ENCODE measurements at regions not wholly inside any gene's neighbourhood (a gene's known extent, or its start where the extent isn't known, plus 50 kb on each side); places are given as distances from the start of the nearest gene placed in this dataset.
A peak's percentile ranks its signal among the peaks of the same experiment; 100 is the strongest.

DNA sequence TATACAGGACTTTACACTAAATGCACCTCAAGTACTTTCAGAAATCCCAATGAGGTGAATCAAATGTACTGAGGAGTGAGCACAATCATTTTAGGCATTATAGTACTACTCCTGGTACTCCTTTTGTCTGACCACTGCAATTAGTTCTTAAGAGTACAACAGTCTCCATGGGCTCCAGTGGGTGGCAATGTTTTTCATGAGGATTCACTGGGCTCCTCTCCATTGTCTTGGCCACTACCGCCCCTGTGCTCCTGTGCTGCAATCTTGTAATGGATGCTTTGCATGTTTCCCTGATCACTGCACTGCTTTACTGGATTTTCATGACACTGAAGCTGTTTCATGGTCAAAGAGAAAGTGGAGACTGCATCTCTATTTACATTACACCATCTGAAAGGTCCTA is 268.5 kb upstream of the ZSWIM2 start:
- H3K4me3 ChIP-seq, result no peak overlapping the region
- peaks cover 0 to 6% (median 0%) of the 10 kb centered on the region in 9 donors for H3K4me1 ChIP-seq
- no peaks in the 10 kb centered on the region for H3K9me3 ChIP-seq
- TF ChIP-seq, protein P1, sequence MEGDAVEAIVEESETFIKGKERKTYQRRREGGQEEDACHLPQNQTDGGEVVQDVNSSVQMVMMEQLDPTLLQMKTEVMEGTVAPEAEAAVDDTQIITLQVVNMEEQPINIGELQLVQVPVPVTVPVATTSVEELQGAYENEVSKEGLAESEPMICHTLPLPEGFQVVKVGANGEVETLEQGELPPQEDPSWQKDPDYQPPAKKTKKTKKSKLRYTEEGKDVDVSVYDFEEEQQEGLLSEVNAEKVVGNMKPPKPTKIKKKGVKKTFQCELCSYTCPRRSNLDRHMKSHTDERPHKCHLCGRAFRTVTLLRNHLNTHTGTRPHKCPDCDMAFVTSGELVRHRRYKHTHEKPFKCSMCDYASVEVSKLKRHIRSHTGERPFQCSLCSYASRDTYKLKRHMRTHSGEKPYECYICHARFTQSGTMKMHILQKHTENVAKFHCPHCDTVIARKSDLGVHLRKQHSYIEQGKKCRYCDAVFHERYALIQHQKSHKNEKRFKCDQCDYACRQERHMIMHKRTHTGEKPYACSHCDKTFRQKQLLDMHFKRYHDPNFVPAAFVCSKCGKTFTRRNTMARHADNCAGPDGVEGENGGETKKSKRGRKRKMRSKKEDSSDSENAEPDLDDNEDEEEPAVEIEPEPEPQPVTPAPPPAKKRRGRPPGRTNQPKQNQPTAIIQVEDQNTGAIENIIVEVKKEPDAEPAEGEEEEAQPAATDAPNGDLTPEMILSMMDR (IDR thresholded peaks at IDR 0.05), result no peak
- 67 to 85% methylated on average over 1 of the region's 1 CpG for WGBS, 2 donors
- H3K27ac ChIP-seq, result no peak overlapping the region
- no peaks in the 10 kb centered on the region for H3K36me3 ChIP-seq
- intact Hi-C loops (cut with DNase I), result no loop called here
- no peaks in the 10 kb centered on the region for H3K27me3 ChIP-seq
- DNase-seq, result no peak
- no peak for ATAC-seq

DNA sequence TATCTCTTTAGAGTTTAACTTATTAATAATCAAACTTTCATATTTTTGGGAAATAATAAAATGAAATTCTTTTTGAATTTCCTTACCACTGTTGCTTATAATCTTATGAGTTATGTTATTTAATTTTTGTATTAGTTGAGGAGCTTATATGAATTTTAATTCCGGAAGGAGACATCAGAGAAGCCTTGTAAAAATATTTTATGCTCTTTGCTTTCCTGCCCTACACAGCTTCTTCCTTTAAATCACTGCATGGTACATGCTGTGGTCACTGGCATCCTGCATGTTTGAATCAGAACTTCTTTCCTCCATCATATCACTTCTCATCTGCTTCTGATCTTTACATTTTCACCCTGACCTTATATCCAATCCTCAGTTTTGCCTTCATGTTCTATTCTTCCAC is 266.7 kb upstream of the ZSWIM2 start:
- no peak for DNase-seq
- 89 to 94% methylated on average over 1 of the region's 1 CpG for WGBS, 2 donors
- intact Hi-C loops (cut with DNase I), result no loop called here
- H3K27me3 ChIP-seq, result no peaks in the 10 kb centered on the region
- peaks cover 0 to 6% (median 0%) of the 10 kb centered on the region in 9 donors for H3K4me1 ChIP-seq
- no peak overlapping the region for H3K4me3 ChIP-seq
- H3K9me3 ChIP-seq, result no peaks in the 10 kb centered on the region
- H3K27ac ChIP-seq, result no peak overlapping the region
- ATAC-seq, result no peak
- TF ChIP-seq, protein P1 (IDR thresholded peaks at IDR 0.05), result no peak
- no peaks in the 10 kb centered on the region for H3K36me3 ChIP-seq

DNA sequence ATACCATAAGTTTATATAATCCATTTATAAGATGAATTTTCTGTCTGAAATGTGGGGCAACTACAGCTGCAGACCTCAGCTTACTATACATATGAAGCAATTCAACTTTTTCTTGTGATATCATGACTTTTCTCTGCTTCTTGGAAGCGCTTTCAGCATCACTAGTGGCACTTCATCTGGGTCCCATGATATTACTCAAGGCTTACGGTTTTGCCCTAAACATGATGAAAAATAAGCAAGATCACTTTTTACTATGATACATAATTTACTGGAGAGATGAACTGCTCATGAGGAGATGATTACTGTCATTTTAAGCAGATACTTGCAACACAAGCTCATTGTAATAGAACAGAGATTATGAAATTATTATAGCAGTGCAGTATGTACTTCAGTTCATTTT is 258.0 kb upstream of the ZSWIM2 start:
- TF ChIP-seq, protein P1 (IDR thresholded peaks at IDR 0.05), result no peak
- H3K27me3 ChIP-seq, result no peaks in the 10 kb centered on the region
- H3K36me3 ChIP-seq, result no peaks in the 10 kb centered on the region
- H3K9me3 ChIP-seq, result no peaks in the 10 kb centered on the region
- DNase-seq, result no peak
- no peaks in the 10 kb centered on the region for H3K4me1 ChIP-seq
- intact Hi-C loops (cut with DNase I), result no loop called here
- no peak for ATAC-seq
- H3K4me3 ChIP-seq, result no peak overlapping the region
- H3K27ac ChIP-seq, result no peak overlapping the region
- 83 to 87% methylated on average over 2 of the region's 2 CpGs for WGBS, 2 donors

DNA sequence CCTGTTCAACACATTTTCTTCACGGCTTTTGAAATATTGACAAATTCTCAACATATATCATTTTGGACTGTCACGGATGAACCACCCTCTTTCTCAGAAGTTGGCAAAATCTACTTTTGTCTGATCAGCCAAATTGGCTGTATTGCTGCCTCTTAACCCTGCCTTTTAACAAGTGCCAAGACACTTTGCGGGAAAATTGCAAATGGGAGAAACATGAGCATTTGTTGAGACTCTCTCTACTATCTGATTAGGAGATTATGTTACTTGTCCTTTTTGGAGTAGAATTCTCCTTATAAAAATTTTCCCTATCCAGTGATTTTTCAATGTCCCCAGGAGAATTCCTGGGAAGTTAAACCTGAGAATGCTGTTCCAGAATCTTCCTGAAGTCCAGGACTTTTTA is 256.2 kb upstream of the ZSWIM2 start:
- H3K27ac ChIP-seq, result no peak overlapping the region
- peaks cover 0 to 9% (median 0%) of the 10 kb centered on the region in 11 donors for H3K9me3 ChIP-seq
- DNase-seq (no peak), ATAC-seq (no peak)
- intact Hi-C loops (cut with DNase I), result no loop called here
- H3K4me1 ChIP-seq, result no peaks in the 10 kb centered on the region
- H3K27me3 ChIP-seq, result no peaks in the 10 kb centered on the region
- 77 to 84% methylated on average over 3 of the region's 3 CpGs for WGBS, 2 donors
- H3K36me3 ChIP-seq, result no peaks in the 10 kb centered on the region
- no peak overlapping the region for H3K4me3 ChIP-seq
- TF ChIP-seq, protein P1 (IDR thresholded peaks at IDR 0.05), result no peak

DNA sequence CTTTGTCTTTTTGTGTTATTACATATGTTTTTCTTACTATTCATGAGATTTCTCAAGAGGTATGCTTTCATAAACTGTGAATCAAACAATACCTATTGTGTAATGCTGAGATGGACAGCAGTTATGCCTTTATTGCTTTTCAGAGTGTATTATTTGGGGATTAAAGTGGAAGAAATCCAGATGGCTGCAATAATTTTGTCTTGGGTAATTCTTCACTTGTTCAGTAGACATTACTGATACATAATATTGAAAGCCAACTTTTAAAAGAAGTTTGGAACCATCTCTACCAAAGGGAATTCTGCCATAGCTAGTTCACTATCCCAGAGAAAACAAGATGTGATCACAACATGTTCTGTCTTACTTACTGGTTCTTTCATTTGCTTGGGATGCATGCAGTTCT is 253.4 kb upstream of the ZSWIM2 start:
- ATAC-seq (peak in 4 of 8 donors; percentile 27 to 76 (median 52)), DNase-seq (no peak)
- H3K27me3 ChIP-seq, result no peaks in the 10 kb centered on the region
- TF ChIP-seq, protein P1 (IDR thresholded peaks at IDR 0.05), result no peak
- H3K27ac ChIP-seq, result no peak overlapping the region
- no peaks in the 10 kb centered on the region for H3K36me3 ChIP-seq
- intact Hi-C loops (cut with DNase I), result no loop called here
- no peak overlapping the region for H3K4me3 ChIP-seq
- peaks cover 0 to 9% (median 0%) of the 10 kb centered on the region in 11 donors for H3K9me3 ChIP-seq
- no peaks in the 10 kb centered on the region for H3K4me1 ChIP-seq
